GM12878 (cell line): ENCODE measurements at regions not wholly inside any gene's neighbourhood (a gene's known extent, or its start where the extent isn't known, plus 50 kb on each side); places are given as distances from the start of the nearest gene placed in this dataset.

Experiments
- ASH2L ChIP-seq: fragments of 300-600, 200-600 bp; sonication (generic); IDR thresholded peaks from 2 replicates; pipeline ENCODE4 v1.6.1; 2017; ENCODE audit warnings: low read depth, mild to moderate bottlenecking, borderline replicate concordance
- CHD2 ChIP-seq: IDR thresholded peaks from 2 replicates; pipeline ENCODE4 v1.6.1; 2011; ENCODE audit warnings: low read depth, low read length, improper control_type of control experiment, borderline replicate concordance
- CREB1 ChIP-seq: IDR thresholded peaks from 2 replicates; pipeline ENCODE4 v1.6.1; 2012; ENCODE audit warnings: low read depth, mild to moderate bottlenecking, inconsistent platforms
- CREM ChIP-seq: IDR thresholded peaks from 2 replicates; pipeline ENCODE4 v1.6.1; 2014; ENCODE audit warnings: antibody characterized with exemption, low read depth
- EED ChIP-seq: sonication (generic); IDR thresholded peaks from 2 replicates; pipeline ENCODE4 v1.6.1; 2016; ENCODE audit warnings: antibody characterized with exemption, low read depth
- EP300 ChIP-seq, 2 experiments: fragments of 150-350 bp in 1 of 2; IDR thresholded peaks; 2 replicates each; pipeline ENCODE4 v1.6.1; 2011 to 2012; ENCODE audit warnings: low read depth in 2 of 2, low read length in 2 of 2, borderline replicate concordance in 1 of 2, improper control_type of control experiment in 1 of 2, inconsistent platforms in 1 of 2; ENCODE audit not compliant: control insufficient read depth in 1 of 2
- HDAC6 ChIP-seq: fragments of 200-600 bp; sonication (generic); IDR thresholded peaks from one replicate; pipeline ENCODE4 v1.8.0; 2017; ENCODE audit warnings: antibody characterized with exemption; ENCODE audit not compliant: unreplicated experiment
- POLR2A ChIP-seq: IDR thresholded peaks from 2 replicates; pipeline ENCODE4 v1.6.1; 2011; ENCODE audit warnings: low read depth, mild to moderate bottlenecking, low read length
- RAD21 ChIP-seq: IDR thresholded peaks from 2 replicates; pipeline ENCODE4 v1.6.1; 2011; ENCODE audit warnings: mild to moderate bottlenecking, low read depth, low read length, moderate library complexity; ENCODE audit not compliant: insufficient read depth
- RBBP5 ChIP-seq: fragments of 200-600 bp; sonication (generic); conservative IDR thresholded peaks from 2 replicates; pipeline ENCODE4 v1.6.1; 2016
- SIX5 ChIP-seq: IDR thresholded peaks from 2 replicates; pipeline ENCODE4 v1.6.1; 2011; ENCODE audit warnings: mild to moderate bottlenecking, low read depth, low read length, moderate library complexity; ENCODE audit not compliant: severe bottlenecking
- ZZZ3 ChIP-seq: IDR thresholded peaks from 2 replicates; pipeline ENCODE4 v1.6.1; 2011; ENCODE audit warnings: low read depth; ENCODE audit not compliant: control insufficient read depth, insufficient read length
- TF ChIP-seq, protein P1 (sequence below), 3 experiments: IDR thresholded peaks in 2 of 3; conservative IDR thresholded peaks in 1 of 3; 2 replicates each; pipeline ENCODE4 v1.5.1; 2011; ENCODE audit warnings: low read depth in 3 of 3, low read length in 3 of 3, mild to moderate bottlenecking in 3 of 3, control low read depth in 2 of 3, moderate library complexity in 2 of 3, inconsistent platforms in 1 of 3, mixed read lengths in 1 of 3; ENCODE audit not compliant: control insufficient read depth in 2 of 3, insufficient read depth in 1 of 3; ENCODE audit errors: extremely low read depth in 1 of 3
- TF ChIP-seq, protein P2 (sequence below): fragments of 450-650 bp; IDR thresholded peaks from 2 replicates; pipeline ENCODE4 v1.6.1; 2017; ENCODE audit warnings: antibody characterized with exemption, mild to moderate bottlenecking, moderate library complexity

DNA sequence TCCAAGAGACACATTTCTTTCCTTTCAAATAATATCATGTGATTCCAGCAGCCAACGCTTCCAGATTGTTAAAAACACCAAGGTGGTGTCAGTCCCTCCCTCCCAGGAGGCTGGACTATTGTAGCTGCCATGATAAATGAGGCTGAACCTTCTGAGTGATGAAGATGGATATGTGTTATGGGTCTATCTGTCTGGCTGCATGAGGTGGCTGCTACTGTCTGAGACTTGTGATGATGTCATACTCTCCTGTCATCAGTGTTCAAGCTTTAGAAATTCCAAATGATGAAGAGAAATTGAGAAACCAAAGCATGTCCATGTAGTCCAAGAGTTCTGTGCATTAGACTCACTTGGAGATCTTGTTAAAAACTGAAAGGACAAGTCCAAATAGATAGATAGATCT is 683.0 kb downstream of the NTRK3 start:
- TF ChIP-seq EP300 (IDR thresholded peaks at IDR 0.05; ENCODE audit: borderline replicate concordance in 1 of 2, control insufficient read depth in 1 of 2, low read depth in 2 of 2, low read length in 2 of 2) (no peak), CREB1 (no peak), CHD2 (no peak), HDAC6 (no peak), RBBP5 (no peak), RAD21 (no peak), POLR2A (no peak), SIX5 (no peak), CREM (no peak), ASH2L (no peak), EED (no peak), ZZZ3 (no peak)
- TF ChIP-seq, protein P1, sequence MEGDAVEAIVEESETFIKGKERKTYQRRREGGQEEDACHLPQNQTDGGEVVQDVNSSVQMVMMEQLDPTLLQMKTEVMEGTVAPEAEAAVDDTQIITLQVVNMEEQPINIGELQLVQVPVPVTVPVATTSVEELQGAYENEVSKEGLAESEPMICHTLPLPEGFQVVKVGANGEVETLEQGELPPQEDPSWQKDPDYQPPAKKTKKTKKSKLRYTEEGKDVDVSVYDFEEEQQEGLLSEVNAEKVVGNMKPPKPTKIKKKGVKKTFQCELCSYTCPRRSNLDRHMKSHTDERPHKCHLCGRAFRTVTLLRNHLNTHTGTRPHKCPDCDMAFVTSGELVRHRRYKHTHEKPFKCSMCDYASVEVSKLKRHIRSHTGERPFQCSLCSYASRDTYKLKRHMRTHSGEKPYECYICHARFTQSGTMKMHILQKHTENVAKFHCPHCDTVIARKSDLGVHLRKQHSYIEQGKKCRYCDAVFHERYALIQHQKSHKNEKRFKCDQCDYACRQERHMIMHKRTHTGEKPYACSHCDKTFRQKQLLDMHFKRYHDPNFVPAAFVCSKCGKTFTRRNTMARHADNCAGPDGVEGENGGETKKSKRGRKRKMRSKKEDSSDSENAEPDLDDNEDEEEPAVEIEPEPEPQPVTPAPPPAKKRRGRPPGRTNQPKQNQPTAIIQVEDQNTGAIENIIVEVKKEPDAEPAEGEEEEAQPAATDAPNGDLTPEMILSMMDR (IDR thresholded peaks at IDR 0.05 in 2 of 3, conservative IDR thresholded peaks at IDR 0.05 in 1 of 3; ENCODE audit: control insufficient read depth in 2 of 3, extremely low read depth in 1 of 3, insufficient read depth in 1 of 3, low read depth in 3 of 3, low read length in 3 of 3), result no peak
- TF ChIP-seq, protein P2, sequence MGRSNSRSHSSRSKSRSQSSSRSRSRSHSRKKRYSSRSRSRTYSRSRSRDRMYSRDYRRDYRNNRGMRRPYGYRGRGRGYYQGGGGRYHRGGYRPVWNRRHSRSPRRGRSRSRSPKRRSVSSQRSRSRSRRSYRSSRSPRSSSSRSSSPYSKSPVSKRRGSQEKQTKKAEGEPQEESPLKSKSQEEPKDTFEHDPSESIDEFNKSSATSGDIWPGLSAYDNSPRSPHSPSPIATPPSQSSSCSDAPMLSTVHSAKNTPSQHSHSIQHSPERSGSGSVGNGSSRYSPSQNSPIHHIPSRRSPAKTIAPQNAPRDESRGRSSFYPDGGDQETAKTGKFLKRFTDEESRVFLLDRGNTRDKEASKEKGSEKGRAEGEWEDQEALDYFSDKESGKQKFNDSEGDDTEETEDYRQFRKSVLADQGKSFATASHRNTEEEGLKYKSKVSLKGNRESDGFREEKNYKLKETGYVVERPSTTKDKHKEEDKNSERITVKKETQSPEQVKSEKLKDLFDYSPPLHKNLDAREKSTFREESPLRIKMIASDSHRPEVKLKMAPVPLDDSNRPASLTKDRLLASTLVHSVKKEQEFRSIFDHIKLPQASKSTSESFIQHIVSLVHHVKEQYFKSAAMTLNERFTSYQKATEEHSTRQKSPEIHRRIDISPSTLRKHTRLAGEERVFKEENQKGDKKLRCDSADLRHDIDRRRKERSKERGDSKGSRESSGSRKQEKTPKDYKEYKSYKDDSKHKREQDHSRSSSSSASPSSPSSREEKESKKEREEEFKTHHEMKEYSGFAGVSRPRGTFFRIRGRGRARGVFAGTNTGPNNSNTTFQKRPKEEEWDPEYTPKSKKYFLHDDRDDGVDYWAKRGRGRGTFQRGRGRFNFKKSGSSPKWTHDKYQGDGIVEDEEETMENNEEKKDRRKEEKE, result no peak
